HG03097 (cell line): ENCODE measurements at regions not wholly inside any gene's neighbourhood (a gene's known extent, or its start where the extent isn't known, plus 50 kb on each side); places are given as distances from the start of the nearest gene placed in this dataset.

Experiments
- ATAC-seq: cut with Tn5 transposase; IDR thresholded peaks from one replicate; pipeline ENCODE4 v1.9.1; 2021; ENCODE audit not compliant: unreplicated experiment, low FRiP score

DNA sequence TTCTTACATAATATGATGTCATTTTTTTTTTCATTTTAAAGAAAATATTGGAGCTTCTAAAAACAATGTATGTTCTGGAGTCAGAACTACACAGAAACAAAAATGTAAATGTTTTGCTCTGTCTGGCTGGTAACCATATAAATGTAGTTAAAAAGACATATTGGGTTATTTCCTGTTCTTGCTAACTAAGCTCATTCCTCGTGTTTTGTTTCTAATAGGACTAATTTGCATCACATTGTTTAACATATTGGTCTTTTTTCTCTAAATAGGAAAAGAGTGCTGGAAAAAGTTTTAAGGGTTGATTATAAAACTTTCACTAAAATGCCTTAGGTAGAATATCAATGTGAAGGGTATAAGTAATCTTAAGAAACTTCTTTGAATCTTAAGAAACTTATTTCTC, 221.3 kb downstream of the SLC6A15 start:
- ATAC-seq, result no peak

DNA sequence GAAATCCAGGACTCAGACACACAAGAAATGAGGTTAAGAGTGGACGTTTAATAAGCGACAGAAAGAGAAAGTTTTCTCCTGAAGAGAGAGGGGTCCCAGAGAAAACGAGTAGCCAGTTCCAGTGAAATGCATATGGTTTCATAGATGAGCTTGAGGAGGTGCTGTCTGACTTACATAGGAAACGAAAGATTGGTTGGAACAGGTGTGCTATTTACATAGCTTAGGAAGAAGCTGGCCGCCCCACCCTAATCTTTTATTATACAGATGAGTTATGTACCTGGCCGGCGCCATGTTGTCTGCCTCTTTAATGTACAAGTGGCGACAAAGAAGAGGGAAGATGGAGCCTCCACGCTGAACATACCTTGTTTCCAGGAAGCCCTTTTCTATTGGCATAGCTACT, 223.0 kb downstream of the SLC6A15 start:
- ATAC-seq, result no peak

- no peak for ATAC-seq
These were observed 227.2 kb downstream of the SLC6A15 start for GRCh38 chr12:84685379-84685778.

DNA sequence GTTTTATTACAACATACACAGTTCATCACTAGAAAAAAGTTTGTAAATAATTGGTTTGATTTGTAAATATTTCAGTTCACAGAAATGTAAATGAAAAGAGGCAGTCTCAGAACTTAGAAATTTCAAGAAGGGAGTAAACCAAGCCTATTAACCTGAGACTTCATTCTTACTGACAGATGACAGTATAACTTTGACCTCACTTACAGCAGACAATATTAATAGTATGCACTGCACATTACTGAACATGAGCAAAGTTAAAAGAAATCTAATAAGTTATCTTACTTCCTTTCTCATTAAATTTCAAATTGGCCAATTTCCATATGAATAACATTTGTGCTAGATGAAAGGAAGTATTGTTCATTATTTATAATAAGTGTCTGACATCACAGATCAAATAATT, 235.8 kb downstream of the SLC6A15 start:
- ATAC-seq, result no peak

- no peak for ATAC-seq
These were observed 250.8 kb downstream of the SLC6A15 start for GRCh38 chr12:84661786-84662185.

DNA sequence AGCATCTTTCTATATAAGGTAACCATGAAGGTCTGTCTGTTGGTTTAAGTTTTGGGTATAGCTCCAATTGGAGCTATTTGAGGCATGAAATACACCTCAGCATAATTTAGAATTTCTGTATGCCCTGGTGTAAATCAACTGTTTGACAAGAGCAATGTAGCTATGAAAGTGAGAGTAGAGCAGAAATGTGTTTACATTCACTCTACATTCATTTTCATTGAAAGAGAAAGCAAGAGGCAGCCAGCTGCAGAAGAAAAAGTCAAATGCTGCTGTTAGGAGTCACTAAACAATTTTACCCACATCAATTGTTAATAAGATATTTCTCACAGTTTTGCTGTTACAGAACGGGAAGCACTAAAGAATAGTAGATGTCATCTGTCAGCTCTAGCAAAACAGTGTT, 252.5 kb downstream of the SLC6A15 start:
- no peak for ATAC-seq

GRCh38 chr12:84658877-84659276, 253.7 kb downstream of the SLC6A15 start:
- ATAC-seq, result no peak

DNA sequence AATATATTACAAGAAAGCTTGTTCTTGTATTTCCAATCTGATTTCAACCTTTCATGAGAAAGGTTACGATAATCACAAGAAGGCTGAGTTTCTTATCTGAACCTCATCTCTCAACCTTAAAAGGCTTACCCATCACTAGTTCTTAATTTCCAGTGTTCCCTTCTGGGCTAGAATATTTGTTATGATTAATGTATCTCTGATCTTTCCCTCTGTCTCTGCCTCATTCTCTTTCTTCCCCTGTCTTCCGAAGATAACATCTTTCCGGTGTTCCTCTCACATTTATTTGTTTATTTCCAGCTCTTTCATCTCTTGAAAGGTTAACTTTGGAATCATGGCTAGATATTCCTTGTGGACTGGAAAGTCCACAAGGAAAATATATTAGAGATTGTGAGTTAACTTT, 255.9 kb downstream of the SLC6A15 start:
- ATAC-seq, result no peak

DNA sequence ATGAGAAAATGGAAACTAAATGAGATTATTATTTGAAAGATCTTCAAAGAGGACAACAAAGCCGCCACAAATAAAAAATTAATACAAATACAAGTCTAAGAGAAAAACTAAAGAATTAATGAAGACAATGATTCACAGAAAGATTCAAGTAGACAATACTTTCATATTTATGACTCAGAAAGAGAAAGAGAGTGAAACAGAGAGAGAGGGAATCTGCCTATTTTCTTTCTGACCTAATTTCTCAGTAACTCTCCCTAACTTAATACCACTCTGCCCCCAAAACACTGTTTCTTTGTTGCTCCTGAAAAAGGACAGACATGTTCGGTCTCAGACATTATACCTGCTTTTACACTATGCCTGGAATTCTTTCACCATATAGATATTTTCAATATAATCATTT, 259.1 kb downstream of the SLC6A15 start:
- ATAC-seq, result no peak

DNA sequence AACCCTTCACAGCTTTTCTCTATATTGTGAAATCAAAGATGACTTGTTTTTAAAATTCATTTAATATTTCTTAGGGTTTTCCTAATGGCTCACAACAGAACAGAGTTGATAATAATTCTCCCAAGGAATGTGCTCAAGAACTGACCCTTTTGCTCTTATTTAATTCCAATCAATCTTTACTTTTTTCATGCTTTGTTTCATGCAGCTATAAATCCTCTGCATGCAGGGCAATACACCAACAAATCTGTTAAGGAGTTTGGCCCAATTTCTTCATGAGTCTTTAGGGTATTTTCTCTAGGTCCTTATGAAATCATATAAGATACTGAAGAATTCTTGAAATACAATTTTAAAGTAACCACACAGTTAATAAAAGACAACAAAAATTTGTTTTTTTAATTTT, 264.2 kb downstream of the SLC6A15 start:
- no peak for ATAC-seq

- no peak for ATAC-seq
These were observed 267.7 kb downstream of the SLC6A15 start for GRCh38 chr12:84644908-84645307.

- no peak for ATAC-seq
These were observed 268.6 kb downstream of the SLC6A15 start for GRCh38 chr12:84643993-84644392.

DNA sequence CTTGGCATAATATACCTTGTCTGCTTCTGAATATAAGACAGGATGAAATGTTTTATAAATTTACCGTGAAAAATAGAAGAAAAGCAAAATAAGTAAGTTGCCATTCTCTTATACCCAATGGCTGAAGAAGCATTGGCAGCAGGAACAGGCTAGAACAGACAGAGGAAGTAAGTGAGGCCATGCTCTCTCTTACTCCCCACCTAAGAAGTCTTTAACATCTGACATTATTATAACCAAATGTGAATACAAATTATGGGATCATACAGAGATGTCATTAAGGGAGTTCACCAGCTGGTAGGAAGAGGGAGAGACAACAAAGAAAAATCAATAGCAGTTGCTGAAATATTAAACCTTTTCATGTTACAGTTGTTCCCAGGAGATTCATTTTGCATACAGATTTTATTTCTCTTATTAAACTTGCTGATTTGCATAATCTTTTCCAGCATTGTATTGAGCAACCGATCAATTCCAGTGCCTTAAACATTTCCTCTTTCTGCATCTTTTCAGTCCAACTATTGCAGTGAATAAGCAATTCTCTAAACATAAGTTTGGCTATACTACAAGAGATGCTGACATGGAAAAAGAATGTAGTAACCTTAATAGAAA, 270.6 kb downstream of the SLC6A15 start:
- no peak for ATAC-seq

- no peak for ATAC-seq
These were observed 273.7 kb downstream of the SLC6A15 start for GRCh38 chr12:84638811-84639368.

- no peak for ATAC-seq
These were observed 274.7 kb downstream of the SLC6A15 start for GRCh38 chr12:84637926-84638325.

- ATAC-seq, result no peak
These were observed 275.8 kb downstream of the SLC6A15 start for GRCh38 chr12:84636801-84637290.

- ATAC-seq, result no peak
These were observed 278.1 kb downstream of the SLC6A15 start for GRCh38 chr12:84634526-84634925.

- ATAC-seq, result no peak
These were observed 280.0 kb downstream of the SLC6A15 start for GRCh38 chr12:84632556-84632955.

GRCh38 chr12:84631020-84631419, 281.6 kb downstream of the SLC6A15 start:
- ATAC-seq, result no peak

DNA sequence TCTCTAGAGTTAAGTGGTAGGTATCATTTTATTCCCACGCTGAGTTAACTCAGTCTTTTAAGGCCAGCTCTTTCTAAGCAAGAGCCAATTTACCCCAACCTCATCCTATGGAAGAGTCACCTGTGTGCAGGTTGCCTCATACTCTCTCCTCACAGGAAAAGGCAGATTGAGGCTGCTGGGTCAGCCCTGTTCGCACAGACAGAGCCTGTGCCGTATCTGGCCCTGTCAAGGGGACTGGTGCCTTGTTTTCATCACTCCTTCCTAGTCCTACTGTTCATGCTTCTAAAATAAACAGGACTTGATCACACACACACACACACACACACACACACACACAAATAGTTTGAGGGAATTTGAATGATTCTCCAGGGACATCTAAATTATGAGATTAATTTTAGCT, 285.0 kb downstream of the SLC6A15 start:
- no peak for ATAC-seq

DNA sequence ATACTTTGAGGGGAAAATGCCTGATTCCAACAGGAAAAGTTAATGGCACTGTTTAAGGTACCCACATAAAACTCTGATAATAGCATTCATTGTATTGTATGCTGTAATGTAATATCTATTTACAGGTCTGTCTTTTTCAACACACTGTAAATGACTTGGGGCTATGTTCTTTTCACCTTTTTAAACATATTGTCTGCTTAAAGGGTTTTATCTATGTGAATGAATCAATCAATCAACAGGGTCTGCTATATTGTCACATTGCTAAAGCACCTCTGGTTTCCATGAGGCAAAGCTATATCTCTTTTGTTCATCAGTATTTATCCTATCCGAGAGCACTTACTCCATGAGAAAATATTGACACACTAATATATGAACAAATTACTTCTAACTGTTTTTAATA, 288.0 kb downstream of the SLC6A15 start:
- no peak for ATAC-seq

- no peak for ATAC-seq
These were observed 293.5 kb downstream of the SLC6A15 start for GRCh38 chr12:84619053-84619571.
